Suprapubic skin (tissue), 4 donors: ENCODE measurements at regions not wholly inside any gene's neighbourhood (a gene's known extent, or its start where the extent isn't known, plus 50 kb on each side); places are given as distances from the start of the nearest gene placed in this dataset.

Source experiments
- DNase-seq, 2 donors: peaks; one replicate each; pipeline ENCODE4 v3.0.0-alpha.2; 2019; ENCODE audit warnings: low spot score in 2 of 2
- H3K27ac ChIP-seq: fragments of 200-600 bp; sonication (generic); one replicate; pipeline ENCODE4 v1.5.1; 2019
- H3K27me3 ChIP-seq: fragments of 200-600 bp; sonication (generic); one replicate; pipeline ENCODE4 v1.5.1; 2019
- H3K36me3 ChIP-seq: fragments of 200-600 bp; sonication (generic); one replicate; pipeline ENCODE4 v1.5.1; 2019
- H3K4me1 ChIP-seq: fragments of 200-600 bp; sonication (generic); one replicate; pipeline ENCODE4 v1.5.1; 2019
- H3K4me3 ChIP-seq: fragments of 200-600 bp; sonication (generic); one replicate; pipeline ENCODE4 v1.5.1; 2019; ENCODE audit warnings: mild to moderate bottlenecking
- H3K9me3 ChIP-seq: fragments of 200-600 bp; sonication (generic); one replicate; pipeline ENCODE4 v1.5.1; 2019
- EP300 ChIP-seq: sonication (generic); formaldehyde crosslinking; IDR thresholded peaks from one replicate; pipeline ENCODE4 v1.6.1; 2017; ENCODE audit warnings: antibody characterized with exemption
- POLR2A ChIP-seq, 2 donors: fragments of 450-650 bp; IDR thresholded peaks; one replicate each; pipeline ENCODE4 v1.6.1; 2017; ENCODE audit warnings: antibody characterized with exemption in 2 of 2, mild to moderate bottlenecking in 2 of 2, moderate library complexity in 2 of 2
- POLR2AphosphoS5 ChIP-seq, 3 donors: sonication (generic); formaldehyde crosslinking; IDR thresholded peaks; one replicate each; pipeline ENCODE4 v1.6.1; 2017; ENCODE audit warnings: antibody characterized with exemption in 3 of 3
- whole genome bisulfite sequencing: methylation state at CpG from one replicate; pipeline ENCODE4 v1.1.5; 2018; 5-methylcytosine and 5-hydroxymethylcytosine counted together
- TF ChIP-seq, protein P1 (sequence below), 2 donors: fragments of 200-600 bp in 1 of 2; fragments of 450-650 bp in 1 of 2; sonication (generic) in 1 of 2; IDR thresholded peaks; one replicate each; pipeline ENCODE4 v1.5.1; 2016 to 2019; ENCODE audit warnings: antibody characterized with exemption in 2 of 2, mild to moderate bottlenecking in 1 of 2, moderate library complexity in 1 of 2

DNA sequence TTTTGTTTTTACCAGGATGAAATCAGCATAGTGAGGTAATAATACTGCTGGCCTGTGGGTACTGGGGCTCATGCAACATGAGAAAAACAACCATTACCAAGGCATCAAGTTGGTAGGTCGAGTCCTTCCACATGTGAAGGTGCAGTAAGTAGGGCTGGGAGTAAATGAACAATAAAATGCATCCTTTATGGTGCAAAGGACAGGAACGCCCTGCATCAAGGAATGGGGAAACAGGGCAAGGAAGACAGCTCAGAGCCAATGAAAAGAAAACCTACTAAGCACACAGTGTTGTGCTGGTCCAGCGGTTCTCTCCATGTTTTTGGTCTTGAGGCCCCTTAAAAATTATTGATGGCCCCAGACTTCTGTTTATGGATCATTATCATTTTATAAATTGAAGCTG is 168.5 kb upstream of the TPM1 start:
- Histone ChIP-seq H3K27ac (no peak overlapping the region), H3K4me1 (no peaks in the 10 kb centered on the region), H3K9me3 (no peaks in the 10 kb centered on the region), H3K36me3 (no peaks in the 10 kb centered on the region), H3K4me3 (no peak overlapping the region), H3K27me3 (no peaks in the 10 kb centered on the region)
- 92% methylated on average over 3 of the region's 3 CpGs for WGBS
- TF ChIP-seq, protein P1, sequence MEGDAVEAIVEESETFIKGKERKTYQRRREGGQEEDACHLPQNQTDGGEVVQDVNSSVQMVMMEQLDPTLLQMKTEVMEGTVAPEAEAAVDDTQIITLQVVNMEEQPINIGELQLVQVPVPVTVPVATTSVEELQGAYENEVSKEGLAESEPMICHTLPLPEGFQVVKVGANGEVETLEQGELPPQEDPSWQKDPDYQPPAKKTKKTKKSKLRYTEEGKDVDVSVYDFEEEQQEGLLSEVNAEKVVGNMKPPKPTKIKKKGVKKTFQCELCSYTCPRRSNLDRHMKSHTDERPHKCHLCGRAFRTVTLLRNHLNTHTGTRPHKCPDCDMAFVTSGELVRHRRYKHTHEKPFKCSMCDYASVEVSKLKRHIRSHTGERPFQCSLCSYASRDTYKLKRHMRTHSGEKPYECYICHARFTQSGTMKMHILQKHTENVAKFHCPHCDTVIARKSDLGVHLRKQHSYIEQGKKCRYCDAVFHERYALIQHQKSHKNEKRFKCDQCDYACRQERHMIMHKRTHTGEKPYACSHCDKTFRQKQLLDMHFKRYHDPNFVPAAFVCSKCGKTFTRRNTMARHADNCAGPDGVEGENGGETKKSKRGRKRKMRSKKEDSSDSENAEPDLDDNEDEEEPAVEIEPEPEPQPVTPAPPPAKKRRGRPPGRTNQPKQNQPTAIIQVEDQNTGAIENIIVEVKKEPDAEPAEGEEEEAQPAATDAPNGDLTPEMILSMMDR (IDR thresholded peaks at IDR 0.05): no peak
- TF ChIP-seq POLR2AphosphoS5 (IDR thresholded peaks at IDR 0.05): no peak
- DNase-seq: no peak

DNA sequence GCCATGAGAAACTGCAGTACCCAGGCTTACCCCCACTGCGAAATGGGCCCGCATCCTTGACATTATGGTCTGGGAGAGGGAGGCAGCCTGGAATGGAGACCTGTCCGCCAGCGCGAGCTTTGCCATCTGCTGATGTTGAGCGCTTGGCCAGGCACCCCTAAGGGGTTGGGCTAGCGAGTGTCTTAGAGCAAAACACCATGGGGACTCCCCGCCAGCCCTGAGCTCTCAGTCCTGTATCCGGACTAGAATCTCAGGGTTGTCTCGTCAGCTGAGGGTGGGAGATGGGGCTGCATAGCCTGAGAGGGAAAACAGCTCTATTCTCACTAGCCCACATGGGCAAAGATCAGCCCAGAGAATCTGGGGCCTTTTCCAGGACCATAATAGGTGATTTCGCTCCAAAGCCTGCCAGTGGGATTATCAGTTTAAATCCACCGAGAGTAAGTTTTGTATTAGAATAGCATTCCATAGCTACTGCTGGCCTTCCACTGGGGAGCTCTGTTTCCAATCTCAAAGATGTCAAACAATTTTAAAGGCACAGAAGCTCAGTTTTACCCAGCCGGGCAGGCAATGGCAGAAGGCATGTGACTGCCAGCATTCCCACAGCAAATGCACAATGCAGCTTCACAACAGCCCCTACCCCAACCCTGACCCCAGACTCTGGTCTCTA is 167.5 kb upstream of the TPM1 start:
- 77% methylated on average over 13 of the region's 13 CpGs for WGBS
- TF ChIP-seq POLR2AphosphoS5 (IDR thresholded peaks at IDR 0.05): no peak
- TF ChIP-seq, protein P1 (IDR thresholded peaks at IDR 0.05): no peak
- TF ChIP-seq EP300: no peak
- TF ChIP-seq POLR2A (IDR thresholded peaks at IDR 0.05): no peak
- H3K4me3 ChIP-seq: no peak overlapping the region
- H3K27me3 ChIP-seq: no peaks in the 10 kb centered on the region
- H3K9me3 ChIP-seq: no peaks in the 10 kb centered on the region
- H3K4me1 ChIP-seq: peaks cover 4% of the 10 kb centered on the region
- H3K27ac ChIP-seq: no peak overlapping the region
- DNase-seq: no peak
- no peaks in the 10 kb centered on the region for H3K36me3 ChIP-seq

DNA sequence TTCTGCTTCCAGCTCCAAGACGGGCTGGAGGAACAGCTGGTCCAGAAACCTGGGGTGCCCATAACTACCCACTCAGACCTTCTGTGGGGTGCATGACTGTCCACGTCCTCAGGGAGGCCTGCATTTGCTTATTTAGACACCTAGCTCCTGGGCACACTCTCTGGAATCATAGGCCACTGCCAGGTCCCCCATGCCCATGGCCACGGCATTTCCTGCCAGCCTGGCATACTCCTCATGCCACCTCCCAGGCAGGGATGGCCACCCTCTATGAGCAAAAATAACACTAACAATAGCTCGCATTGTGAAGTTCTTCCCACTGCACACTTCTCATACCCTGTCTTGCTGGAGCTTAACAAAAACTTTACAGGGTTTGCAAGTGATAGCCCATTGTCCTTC is 166.9 kb upstream of the TPM1 start:
- Histone ChIP-seq H3K27ac (no peak overlapping the region), H3K27me3 (no peaks in the 10 kb centered on the region), H3K4me1 (peaks cover 8% of the 10 kb centered on the region), H3K4me3 (no peak overlapping the region), H3K36me3 (no peaks in the 10 kb centered on the region), H3K9me3 (no peaks in the 10 kb centered on the region)
- TF ChIP-seq POLR2AphosphoS5 (IDR thresholded peaks at IDR 0.05): no peak
- TF ChIP-seq, protein P1 (IDR thresholded peaks at IDR 0.05): no peak
- no peak for DNase-seq
- WGBS: 87% methylated on average over 4 of the region's 4 CpGs

DNA sequence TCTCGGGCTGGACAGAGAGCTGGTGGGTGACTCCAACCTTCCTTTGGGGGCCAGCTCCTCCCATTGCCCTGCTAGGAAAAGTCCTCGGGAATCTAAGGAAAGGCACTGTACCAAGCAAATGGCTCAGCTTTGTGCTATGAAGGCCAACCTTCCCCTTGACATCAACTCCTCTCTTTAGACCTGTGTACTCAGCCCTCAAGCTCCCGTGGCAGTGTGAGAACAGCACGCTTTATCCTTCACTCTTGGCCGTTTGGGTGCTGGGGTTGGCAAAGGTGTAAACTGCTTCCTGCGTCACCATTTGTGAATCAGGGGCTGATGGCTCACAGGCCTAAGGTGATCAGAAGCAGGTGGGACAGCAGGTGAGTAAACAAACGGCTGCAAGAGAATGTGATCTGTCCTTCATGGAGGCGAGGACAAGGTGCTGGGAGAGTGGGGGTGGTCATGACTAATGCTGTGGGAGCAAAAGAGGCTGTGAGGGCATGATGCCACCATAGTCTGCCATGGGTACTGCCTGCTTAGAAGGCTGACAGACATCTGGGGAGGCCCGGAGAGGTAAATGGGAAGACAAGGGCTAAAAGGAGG is 165.2 kb upstream of the TPM1 start:
- peaks cover 17% of the 10 kb centered on the region for H3K4me1 ChIP-seq
- TF ChIP-seq POLR2A (IDR thresholded peaks at IDR 0.05) (no peak), EP300 (no peak), POLR2AphosphoS5 (IDR thresholded peaks at IDR 0.05) (no peak)
- TF ChIP-seq, protein P1 (IDR thresholded peaks at IDR 0.05): no peak
- WGBS: over 99% methylated on average over 9 of the region's 9 CpGs
- H3K27ac ChIP-seq: no peak overlapping the region
- no peaks in the 10 kb centered on the region for H3K27me3 ChIP-seq
- DNase-seq: no peak
- no peaks in the 10 kb centered on the region for H3K36me3 ChIP-seq
- no peaks in the 10 kb centered on the region for H3K9me3 ChIP-seq
- no peak overlapping the region for H3K4me3 ChIP-seq

DNA sequence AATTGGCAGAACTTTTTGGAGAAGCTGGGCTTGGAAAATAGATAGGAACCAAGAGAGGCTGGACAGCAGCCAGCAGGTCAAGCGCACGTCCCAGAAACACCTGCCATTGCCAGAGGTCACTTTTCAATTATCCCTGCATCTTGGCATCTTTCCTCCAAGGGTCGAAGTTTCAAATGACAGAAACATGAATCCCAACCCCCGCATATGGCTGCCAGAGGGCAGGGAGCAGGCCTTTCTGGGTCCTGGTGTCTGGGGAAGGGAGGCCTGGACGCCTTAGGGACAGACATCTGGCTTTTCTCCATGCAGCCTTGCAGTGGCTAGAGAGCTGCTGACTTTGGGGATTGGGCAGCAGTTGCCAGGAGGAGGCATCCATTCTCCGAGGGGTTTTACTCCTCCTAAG is 164.5 kb upstream of the TPM1 start:
- WGBS: 85% methylated on average over 6 of the region's 6 CpGs
- DNase-seq: no peak
- no peak overlapping the region for H3K4me3 ChIP-seq
- TF ChIP-seq POLR2A (IDR thresholded peaks at IDR 0.05) (no peak), EP300 (no peak), POLR2AphosphoS5 (IDR thresholded peaks at IDR 0.05) (no peak)
- TF ChIP-seq, protein P1 (IDR thresholded peaks at IDR 0.05): no peak
- no peaks in the 10 kb centered on the region for H3K9me3 ChIP-seq
- H3K36me3 ChIP-seq: no peaks in the 10 kb centered on the region
- H3K4me1 ChIP-seq: peaks cover 17% of the 10 kb centered on the region
- no peaks in the 10 kb centered on the region for H3K27me3 ChIP-seq
- no peak overlapping the region for H3K27ac ChIP-seq
